ENCODE measurements at regions not wholly inside any gene's neighbourhood (a gene's known extent, or its start where the extent isn't known, plus 50 kb on each side); places are given as distances from the start of the nearest gene placed in this dataset.

GRCh38 chr5:6087576-6087975, 290.8 kb downstream of the MED10 start:
- Histone ChIP-seq H3K36me3 (ENCODE audit: control insufficient read depth in 2 of 2, insufficient read depth in 1 of 2, low read length in 2 of 2) (no peaks in the 10 kb centered on the region), H3K9me3 (ENCODE audit: control insufficient read depth, insufficient read depth, low read depth, low read length) (no peaks in the 10 kb centered on the region), H3K4me1 (ENCODE audit: control insufficient read depth, insufficient read depth, low read length) (no peaks in the 10 kb centered on the region), H3K4me3 (ENCODE audit: low read depth, low read length) (no peak overlapping the region), H3K27ac (ENCODE audit: extremely low read depth, low read depth, low read length) (no peak overlapping the region)
- CTCF ChIA-PET, result no interaction called here
- no peak for TF ChIP-seq ZNF785 (tag by site-specific recombination; IDR thresholded peaks at IDR 0.05)
- no peak for TF ChIP-seq ZNF596 (tag by site-specific recombination; IDR thresholded peaks at IDR 0.05)
- TF ChIP-seq ZSCAN4 (tag by site-specific recombination; IDR thresholded peaks at IDR 0.05), result no peak
- TF ChIP-seq ZNF37A (tag by site-specific recombination; IDR thresholded peaks at IDR 0.05), result no peak
- POLR2A ChIA-PET, result no interaction called here

GRCh38 chr5:6086871-6087270, 291.5 kb downstream of the MED10 start:
- CTCF ChIA-PET, result no interaction called here
- POLR2A ChIA-PET, result no interaction called here
- Histone ChIP-seq H3K27ac (ENCODE audit: extremely low read depth, low read depth, low read length) (no peak overlapping the region), H3K36me3 (ENCODE audit: control insufficient read depth in 2 of 2, insufficient read depth in 1 of 2, low read length in 2 of 2) (no peaks in the 10 kb centered on the region), H3K4me3 (ENCODE audit: low read depth, low read length) (no peak overlapping the region), H3K4me1 (ENCODE audit: control insufficient read depth, insufficient read depth, low read length) (no peaks in the 10 kb centered on the region), H3K9me3 (ENCODE audit: control insufficient read depth, insufficient read depth, low read depth, low read length) (no peaks in the 10 kb centered on the region)
- TF ChIP-seq GLIS2 (tag by site-specific recombination; IDR thresholded peaks at IDR 0.05), result no peak
- TF ChIP-seq ZNF248 (tag by site-specific recombination; IDR thresholded peaks at IDR 0.05), result no peak
- no peak for TF ChIP-seq ZNF623 (tag by site-specific recombination; IDR thresholded peaks at IDR 0.05)
- TF ChIP-seq KLF16 (tag by site-specific recombination; IDR thresholded peaks at IDR 0.05), result no peak
- TF ChIP-seq ZNF354C (tag by site-specific recombination; IDR thresholded peaks at IDR 0.05; ENCODE audit: borderline replicate concordance, low read depth), result no peak
- no peak for TF ChIP-seq ZNF513 (tag by site-specific recombination; IDR thresholded peaks at IDR 0.05)
- TF ChIP-seq ZNF561 (tag by site-specific recombination; IDR thresholded peaks at IDR 0.05; ENCODE audit: borderline replicate concordance), result no peak
- no peak for TF ChIP-seq ZNF707 (tag by site-specific recombination; IDR thresholded peaks at IDR 0.05)
- no peak for TF ChIP-seq ZNF560 (tag by site-specific recombination; IDR thresholded peaks at IDR 0.05; ENCODE audit: borderline replicate concordance)
- TF ChIP-seq EGR2 (tag by site-specific recombination; IDR thresholded peaks at IDR 0.05; ENCODE audit: low read depth), result no peak
- TF ChIP-seq ZNF626 (tag by site-specific recombination; IDR thresholded peaks at IDR 0.05), result no peak
- TF ChIP-seq ZBTB17 (tag by site-specific recombination; IDR thresholded peaks at IDR 0.05), result no peak
- TF ChIP-seq ZEB2 (tag by site-specific recombination; IDR thresholded peaks at IDR 0.05), result no peak
- TF ChIP-seq REST (tag by site-specific recombination; IDR thresholded peaks at IDR 0.05), result no peak
- TF ChIP-seq ZNF768 (tag by site-specific recombination; IDR thresholded peaks at IDR 0.05), result no peak
- no peak for TF ChIP-seq ZBTB1 (tag by site-specific recombination; IDR thresholded peaks at IDR 0.05)
- TF ChIP-seq SETDB1 (IDR thresholded peaks at IDR 0.05; ENCODE audit: insufficient read length, low read length), result no peak
- TF ChIP-seq ZNF169 (tag by site-specific recombination; IDR thresholded peaks at IDR 0.05), result no peak
